GM18507 (cell line): ENCODE measurements at regions not wholly inside any gene's neighbourhood (a gene's known extent, or its start where the extent isn't known, plus 50 kb on each side); places are given as distances from the start of the nearest gene placed in this dataset.
"Not testable (repeated sequence)": the region's sequence is repeated elsewhere in the genome, so short reads cannot be mapped to it uniquely, and the experiment has no call there.

ENCODE experiments used
- DNase-seq: peaks from one replicate; pipeline ENCODE4 v3.0.0; 2011; ENCODE audit warnings: low read depth; ENCODE audit not compliant: insufficient read length; ENCODE audit errors: extremely low spot score
- FAIRE-seq: peaks from 2 replicates; lab custom pipeline; 2011; peaks lifted over from hg19 to GRCh38; lab: Jason Lieb, UNC

DNA sequence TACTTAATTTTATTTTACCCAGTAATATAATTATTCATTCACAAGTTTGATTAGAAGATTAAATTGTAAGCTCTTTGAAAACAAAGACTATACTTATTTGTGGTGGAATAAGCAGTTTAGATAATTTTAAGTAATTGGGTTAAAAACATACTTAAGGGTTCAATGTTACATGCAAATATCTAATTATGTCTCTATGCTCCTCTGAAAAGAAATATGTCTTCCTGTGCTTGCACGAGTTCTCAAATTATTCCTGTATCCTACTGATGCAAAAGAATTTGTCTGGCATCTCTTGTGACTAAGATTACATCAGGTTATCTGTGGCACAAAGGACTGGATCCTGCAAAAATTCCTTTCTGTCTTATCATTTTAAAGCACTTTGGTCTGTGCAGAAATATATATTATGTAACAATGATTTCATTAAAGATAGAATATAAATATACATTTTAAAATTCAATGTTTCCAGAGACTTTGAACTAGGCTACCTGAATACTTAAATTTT is 416.7 kb downstream of the COL11A1 start:
- no peak for FAIRE-seq
- no peak for DNase-seq

DNA sequence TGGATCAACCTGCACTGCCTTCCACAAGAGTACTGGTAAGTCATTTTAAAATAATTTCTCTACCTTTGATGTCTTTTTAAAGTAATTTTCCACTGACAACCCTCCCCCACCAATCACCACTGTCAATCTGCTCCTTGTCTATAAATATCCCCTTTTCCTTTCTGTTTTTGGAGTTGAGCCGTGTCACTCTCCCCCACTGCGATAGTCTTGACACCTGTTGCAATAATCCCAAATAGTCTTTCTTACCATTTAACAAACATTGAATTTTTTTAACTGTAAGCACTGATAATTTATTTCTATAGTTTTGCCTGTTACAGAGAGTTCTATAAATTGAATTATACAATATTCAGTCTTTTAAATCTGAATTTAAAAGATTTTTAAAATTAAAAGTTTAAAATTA is 420.9 kb downstream of the COL11A1 start:
- FAIRE-seq (no peak), DNase-seq (no peak)

DNA sequence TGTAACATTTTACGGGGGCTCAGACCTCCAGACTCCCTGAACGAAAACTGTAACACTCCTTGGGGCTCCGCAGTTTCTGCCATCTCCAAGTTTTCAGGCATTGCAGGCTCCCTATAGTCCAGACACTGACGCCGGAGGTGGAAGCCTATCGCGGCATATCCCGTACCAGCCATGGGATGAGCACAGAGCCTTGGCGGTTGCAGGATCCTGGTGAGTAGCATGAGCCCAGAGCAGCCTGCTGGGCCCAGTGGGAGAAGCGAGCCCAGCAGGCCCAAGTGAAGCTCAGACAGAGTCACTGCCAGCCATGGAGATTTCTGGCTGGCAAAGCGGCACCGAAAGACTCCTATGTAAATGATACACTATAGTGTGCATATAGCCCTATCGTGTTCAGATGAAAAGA is 446.8 kb downstream of the COL11A1 start:
- FAIRE-seq, result no peak
- no peak for DNase-seq

DNA sequence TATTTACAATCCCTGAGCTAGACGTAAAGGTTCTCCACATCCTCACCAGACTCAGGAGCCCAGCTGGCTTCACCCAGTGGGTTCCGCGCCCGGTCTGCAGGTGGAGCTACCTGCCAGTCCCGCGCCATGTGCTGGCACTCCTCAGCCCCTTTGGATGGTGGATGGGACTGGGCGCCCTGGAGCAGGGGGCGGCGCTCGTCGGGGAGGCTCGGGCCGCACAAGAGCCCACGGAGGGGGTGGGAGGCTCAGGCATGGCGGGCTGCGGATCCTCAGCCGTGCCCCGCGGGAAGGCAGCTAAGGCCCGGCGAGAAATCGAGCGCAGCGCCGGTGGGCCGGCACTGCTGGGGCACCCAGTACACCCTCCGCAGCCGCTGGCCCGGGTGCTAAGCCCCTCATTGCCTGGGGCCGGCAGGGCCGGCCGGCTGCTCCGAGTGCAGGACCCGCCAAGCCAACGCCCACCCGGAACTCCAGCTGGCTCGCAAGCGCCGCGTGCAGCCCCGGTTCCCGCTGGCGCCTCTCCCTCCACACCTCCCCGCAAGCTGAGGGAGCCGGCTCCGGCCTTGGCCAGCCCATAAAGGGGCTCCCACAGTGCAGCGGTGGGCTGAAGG is 448.3 kb downstream of the COL11A1 start:
- not testable (repeated sequence) for FAIRE-seq, DNase-seq

DNA sequence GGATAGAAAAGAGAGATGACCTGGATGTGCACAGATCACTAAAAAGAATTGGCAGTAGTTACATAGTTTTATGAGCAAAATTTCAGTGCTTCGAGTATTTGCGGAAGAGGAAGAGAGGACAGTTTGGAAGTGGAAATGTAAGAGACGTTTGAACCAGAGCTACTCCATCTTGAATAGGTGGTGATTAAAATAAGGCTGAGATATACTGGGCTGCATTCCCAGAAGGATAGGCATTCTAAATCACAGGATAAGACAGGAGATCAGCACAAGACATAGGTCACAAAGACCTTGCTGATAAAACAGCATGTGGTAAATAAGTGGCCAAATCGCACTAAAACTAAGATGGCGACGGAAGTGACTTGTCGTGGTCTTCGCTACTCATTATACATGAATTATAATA is 453.3 kb downstream of the COL11A1 start:
- FAIRE-seq (no peak), DNase-seq (no peak)

DNA sequence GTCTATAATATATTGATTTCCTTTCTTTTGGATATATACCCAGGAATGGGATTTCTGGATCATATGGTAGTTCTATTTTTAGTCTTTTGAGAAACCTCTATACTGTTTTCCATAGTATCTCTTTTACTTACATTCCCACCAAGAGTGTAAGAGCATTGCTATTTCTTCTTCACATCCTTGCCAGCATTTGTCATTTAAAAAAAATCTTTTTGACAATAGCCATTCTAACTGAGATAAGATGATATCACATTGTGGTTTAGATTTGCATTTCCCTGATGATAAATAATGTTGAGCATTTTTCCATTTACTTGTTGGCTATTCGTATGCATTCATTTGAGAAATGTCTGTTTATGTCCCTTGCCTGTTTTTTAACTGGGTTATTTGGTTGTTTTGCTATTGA is 467.4 kb downstream of the COL11A1 start:
- FAIRE-seq, result no peak
- no peak for DNase-seq

DNA sequence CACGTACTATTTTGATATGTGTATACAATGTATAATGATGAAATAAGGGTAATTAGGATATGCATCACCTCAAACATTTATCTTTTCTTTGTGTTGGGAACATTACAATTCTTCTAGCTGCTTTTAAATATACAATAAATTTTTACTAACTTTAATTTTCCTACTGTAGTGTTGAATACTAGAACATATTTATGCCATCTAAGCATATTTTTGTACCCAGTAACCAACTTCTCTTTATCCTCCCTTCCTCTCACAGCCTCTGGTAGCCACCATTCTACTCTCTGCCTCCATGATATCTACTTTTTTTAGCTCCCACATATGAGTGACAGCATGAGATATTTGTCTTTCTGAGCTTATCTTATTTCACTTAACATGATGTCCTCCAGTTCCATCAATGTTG is 468.0 kb downstream of the COL11A1 start:
- FAIRE-seq, result no peak
- DNase-seq, result no peak

DNA sequence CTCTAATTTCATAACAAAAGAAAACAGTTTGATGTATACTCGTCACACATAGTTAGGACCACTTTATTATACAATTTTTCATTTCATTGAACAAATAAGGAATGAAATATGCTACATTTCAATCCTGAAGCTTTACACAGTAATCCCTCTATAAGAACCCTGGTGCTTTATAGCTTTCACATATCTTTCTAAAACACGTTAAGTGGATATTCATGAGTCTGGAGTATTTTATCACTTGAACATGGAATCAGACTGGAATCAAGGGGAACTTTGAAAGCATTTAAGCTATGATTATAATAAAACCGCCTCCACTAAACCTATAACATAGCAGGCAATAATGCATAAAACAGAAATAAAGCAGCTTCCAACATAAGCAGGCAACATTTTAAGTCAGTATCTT is 476.6 kb downstream of the COL11A1 start:
- FAIRE-seq (no peak), DNase-seq (no peak)

DNA sequence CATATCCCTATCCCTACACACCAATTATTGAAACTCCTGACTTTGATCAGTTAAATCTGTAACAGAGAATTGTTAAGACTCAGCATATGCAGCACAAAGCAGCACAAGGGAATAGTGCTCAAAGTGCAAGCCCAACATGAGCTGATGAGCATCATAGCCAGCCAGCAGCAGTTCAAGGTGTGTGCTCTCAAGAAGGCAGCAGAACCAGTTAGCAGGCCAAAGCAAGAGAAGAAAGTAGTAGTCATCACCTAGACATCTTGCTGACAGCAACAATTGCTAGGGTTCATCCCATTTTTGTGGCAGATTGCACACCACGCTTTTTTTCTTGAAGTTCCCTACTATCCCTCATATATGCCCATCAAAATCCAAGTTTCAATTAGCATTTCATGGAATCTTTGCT is 478.3 kb downstream of the COL11A1 start:
- no peak for FAIRE-seq

DNA sequence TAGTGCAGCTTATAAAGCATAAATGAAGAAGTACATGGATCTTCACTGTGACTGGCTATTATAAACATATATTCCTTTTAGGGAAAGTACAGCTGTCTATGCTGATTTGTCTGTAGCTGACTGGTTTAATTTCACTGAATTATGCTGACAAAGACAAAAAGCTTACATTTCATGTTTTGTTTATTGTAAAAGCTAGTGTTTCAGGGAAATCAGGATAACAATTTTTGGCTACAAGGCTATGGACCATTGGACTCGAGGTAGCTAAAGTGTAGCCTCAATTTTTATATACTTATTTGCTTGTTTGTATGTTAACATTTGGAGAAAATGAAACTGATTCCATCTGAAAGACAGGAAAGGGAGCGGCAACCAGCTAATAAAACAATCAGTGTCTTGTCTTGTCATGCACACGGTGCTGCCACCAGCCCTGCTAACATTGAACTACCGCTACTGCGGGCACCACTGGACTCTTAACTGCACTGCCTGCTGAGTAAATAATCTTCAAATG is 480.2 kb downstream of the COL11A1 start:
- FAIRE-seq (no peak), DNase-seq (no peak)

More for the DNA sequence above, 478.3 kb downstream of the COL11A1 start:
- no peak for DNase-seq

DNA sequence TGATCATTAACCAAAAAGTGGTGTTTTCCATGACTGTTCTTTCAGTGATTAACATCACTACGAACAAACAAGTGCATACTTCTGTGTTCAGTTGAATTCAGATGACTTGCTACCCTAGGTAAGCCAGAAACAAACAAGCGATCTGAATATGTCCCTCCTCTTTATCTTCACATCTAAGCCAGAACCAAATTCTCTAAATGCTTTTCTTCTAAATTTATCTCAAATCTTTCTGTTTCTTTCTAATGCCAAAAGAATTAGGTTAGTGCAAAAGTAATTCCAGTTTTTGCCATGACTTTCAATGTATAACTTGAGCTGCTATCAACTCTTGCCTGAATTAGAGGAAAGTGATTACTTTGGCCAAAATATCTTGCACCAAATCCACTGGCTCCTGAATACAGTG is 481.2 kb downstream of the COL11A1 start:
- DNase-seq (no peak), FAIRE-seq (no peak)

DNA sequence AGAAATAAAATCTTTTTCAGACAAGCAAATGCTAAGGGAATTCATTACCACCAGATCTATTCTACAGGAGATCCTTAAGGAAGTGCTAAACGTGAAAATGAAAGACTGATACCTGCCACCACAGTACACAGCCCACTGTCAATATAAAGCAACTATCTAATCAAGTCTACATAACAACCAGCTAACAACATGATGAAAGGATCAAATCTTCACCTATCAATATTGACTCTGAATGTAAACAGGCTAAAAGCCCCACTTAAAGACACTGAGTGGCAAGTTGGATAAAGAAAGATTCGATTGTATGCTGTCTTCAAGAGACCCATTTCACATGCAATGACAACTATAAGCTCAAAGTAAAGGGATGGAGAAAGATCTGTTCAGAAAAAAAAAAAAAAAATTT is 492.4 kb downstream of the COL11A1 start:
- no peak for DNase-seq
- no peak for FAIRE-seq

DNA sequence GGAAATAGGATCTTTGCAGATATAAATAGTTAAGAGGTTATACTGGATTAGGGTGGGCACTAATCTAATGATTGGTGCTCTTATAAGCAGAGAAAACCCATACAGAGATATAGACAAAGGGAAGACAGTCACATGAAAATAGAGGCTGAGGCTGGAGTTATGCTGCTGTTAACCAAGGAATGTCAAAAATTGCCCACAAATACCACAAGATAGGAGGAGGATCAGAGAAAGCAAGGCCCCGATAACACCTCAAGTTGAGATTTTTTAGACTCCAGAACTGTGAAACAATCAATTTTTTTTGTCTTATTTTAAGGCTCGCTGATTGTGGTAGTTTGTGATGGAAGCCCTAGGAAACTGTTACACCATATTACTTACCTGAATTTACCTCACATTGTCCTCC is 513.2 kb downstream of the COL11A1 start:
- FAIRE-seq, result no peak
- DNase-seq, result no peak

DNA sequence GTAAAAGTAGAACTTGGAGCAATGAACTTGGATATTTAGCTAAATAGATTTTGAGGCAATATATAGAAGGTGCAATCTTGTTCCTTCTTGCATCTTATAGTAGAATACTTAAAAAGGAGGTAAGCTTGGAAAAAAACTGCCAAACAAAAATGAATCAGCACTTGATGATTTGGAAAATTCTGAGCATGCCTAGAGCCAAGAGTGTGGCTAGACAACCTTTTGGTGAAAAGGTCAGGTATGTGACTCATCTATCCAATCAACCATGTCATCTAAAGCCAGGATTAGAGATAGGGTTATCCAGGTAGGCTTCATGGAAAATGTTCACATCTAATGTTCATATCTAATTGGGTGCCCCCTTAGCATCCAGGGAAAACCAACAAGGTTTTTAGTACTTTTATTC is 515.0 kb downstream of the COL11A1 start:
- DNase-seq (no peak), FAIRE-seq (no peak)

DNA sequence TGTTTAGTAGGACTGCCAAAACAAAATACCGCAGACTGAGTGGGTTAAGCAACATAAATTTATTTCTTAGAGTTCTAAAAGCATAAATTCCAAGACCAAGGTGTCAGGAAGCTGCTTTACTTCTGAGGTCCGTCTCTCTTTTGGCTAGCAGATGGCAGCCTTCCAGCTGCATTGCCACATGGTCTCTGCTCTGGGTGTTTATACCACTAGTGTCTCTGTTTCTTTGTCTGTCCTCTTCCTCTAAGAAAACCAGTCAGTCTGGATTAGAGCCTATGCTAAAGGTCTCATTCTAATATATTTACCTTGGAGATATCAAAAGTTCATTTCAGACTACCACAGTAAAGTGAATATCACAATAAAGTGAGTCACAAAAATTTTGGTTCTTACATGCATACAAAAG is 519.8 kb downstream of the COL11A1 start:
- no peak for DNase-seq
- no peak for FAIRE-seq

DNA sequence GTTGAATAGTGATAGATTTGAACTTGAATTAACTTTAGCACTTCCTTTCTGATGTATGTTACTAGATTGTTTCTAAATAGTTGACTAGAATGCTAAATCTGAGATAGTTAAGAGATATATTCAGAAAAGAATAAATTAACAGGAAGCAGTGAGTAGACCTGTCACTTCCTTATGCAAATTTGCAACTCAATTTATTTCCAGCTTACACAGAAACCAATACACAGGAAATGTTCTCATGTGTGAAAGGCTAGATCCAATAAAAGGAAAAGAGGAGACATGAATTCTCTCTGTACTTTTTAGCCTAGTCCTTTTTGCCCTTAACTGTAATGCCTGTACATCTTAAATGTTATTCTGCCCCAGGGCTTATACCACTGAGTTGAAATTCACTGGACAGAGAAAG is 522.3 kb downstream of the COL11A1 start:
- FAIRE-seq, result no peak

DNA sequence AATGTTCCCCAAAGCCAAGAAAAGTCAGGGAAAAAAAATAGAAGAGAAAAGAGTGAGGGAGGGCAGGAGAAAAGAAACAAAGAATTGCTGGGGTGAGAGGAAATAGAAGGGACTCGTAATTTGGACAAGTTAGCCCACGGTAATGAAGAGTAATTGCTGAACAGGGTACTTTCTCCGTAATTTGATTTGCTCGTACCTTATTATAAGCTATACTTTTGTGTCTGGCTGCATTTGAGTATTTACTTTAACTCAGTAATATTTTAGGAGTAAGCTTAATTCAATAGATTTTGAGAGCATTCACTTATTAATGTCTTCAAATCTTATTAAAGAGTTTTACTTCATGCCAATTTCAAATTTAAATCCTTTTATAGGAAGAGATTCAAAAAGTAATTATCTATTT is 527.5 kb downstream of the COL11A1 start:
- no peak for FAIRE-seq
- no peak for DNase-seq

More for the DNA sequence above, 522.3 kb downstream of the COL11A1 start:
- no peak for DNase-seq

DNA sequence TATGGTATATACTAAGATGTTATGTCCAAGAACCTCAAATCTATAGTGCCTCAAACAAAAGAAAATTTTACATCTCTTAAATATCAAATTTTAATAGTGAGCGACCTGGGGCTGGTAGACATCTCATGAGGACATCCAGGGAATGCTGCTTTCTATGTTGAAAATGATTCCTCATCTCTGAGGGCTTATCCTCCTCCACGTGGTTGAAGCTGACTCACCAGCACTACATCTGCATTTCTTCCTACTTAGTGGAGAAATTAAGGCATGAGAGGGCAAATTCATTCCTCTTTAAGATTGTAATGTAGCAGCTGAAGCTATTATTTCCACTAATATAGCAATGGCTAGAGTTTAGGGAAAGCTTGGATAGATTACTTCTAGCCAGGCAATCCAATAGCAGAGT is 529.5 kb downstream of the COL11A1 start:
- DNase-seq, result no peak
- FAIRE-seq, result no peak

DNA sequence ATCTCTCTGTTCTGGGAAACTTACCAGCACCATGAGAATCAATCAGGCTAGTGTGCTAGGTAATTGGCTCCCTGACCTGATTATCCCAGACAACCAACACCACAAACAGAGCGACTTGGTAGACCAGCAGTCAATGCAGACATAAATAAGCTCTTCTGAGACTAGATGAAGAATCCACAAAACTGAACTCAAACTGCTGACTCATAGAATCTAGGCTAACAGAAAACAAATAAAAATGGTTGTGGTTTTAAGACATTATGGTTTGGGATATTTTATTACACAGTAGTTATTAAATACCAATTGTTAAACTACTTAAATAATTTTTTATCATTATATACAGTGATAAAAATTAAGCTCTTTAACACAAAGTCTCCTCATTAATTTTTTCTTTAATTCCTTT is 535.7 kb downstream of the COL11A1 start:
- FAIRE-seq, result no peak

DNA sequence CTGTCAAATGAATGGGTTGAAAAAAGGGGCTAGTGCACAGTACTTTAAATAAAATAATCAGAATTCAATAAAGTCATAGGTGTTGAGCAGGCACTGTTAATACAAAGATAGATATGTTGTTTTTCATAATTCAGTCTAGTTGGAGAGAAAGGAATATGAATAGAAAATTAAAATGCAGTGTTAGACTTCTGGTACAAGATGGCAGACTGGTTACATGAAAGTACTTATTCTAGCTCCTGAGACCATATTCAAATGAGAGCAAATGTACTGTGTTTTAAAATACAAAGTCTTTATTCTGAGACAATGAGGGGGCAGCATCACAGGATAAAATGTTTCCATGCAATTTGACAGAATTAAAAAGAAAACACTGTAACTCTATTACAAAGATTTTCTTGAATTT is 542.1 kb downstream of the COL11A1 start:
- DNase-seq (no peak), FAIRE-seq (no peak)

More for the DNA sequence above, 535.7 kb downstream of the COL11A1 start:
- no peak for DNase-seq

DNA sequence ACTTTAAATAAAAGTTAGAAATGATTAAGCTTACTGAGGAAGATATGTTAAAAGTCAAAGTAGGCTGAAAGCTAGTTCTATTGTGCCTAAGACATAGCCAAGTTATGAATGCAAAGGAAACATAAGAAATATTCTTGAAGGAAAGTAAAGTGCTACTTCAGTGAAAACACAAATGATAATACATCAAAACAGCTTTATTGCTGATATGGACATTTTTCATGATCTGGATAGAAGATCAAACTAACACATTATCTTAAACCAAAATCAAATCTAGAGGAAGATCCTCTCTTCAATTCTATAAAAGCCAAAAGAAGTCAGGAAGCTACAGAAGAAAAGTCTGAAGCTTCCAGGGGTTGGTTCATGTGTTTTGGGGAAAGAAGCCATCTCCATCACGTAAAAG is 545.9 kb downstream of the COL11A1 start:
- no peak for FAIRE-seq

More for the DNA sequence above, 545.9 kb downstream of the COL11A1 start:
- no peak for DNase-seq
